HEK293 (cell line): ENCODE measurements at regions not wholly inside any gene's neighbourhood (a gene's known extent, or its start where the extent isn't known, plus 50 kb on each side); places are given as distances from the start of the nearest gene placed in this dataset.

ENCODE experiments used
- CTCF ChIP-seq: fragments of 450-650 bp; formaldehyde crosslinking; IDR thresholded peaks from 2 replicates; pipeline ENCODE4 v1.5.1; 2016; ENCODE audit warnings: missing biosample characterization, missing genetic modification characterization
- ZNF600 ChIP-seq: fragments of 450-650 bp; formaldehyde crosslinking; IDR thresholded peaks from 2 replicates; pipeline ENCODE4 v1.5.1; 2016; ENCODE audit warnings: missing biosample characterization, missing genetic modification characterization

- no peak for TF ChIP-seq ZNF600 (tag by site-specific recombination)
- no peak for TF ChIP-seq CTCF (tag by site-specific recombination)
Measured at GRCh38 chr12:105716621-105717020, 386.1 kb downstream of the C12orf75 start.
